HG03108 (cell line): ENCODE measurements at regions not wholly inside any gene's neighbourhood (a gene's known extent, or its start where the extent isn't known, plus 50 kb on each side); places are given as distances from the start of the nearest gene placed in this dataset.

ENCODE experiments used
- ATAC-seq: cut with Tn5 transposase; IDR thresholded peaks from one replicate; pipeline ENCODE4 v1.9.1; 2021; ENCODE audit warnings: moderate library complexity; ENCODE audit not compliant: unreplicated experiment

GRCh38 chr4:126087101-126087500 lies 772.3 kb downstream of the FAT4 start:
- ATAC-seq, result no peak

- no peak for ATAC-seq
These were observed 782.5 kb downstream of the FAT4 start for GRCh38 chr4:126097155-126097799.

GRCh38 chr4:126106658-126107057 lies 791.9 kb downstream of the FAT4 start:
- no peak for ATAC-seq

GRCh38 chr4:126109836-126110235 lies 795.1 kb downstream of the FAT4 start:
- ATAC-seq, result no peak

DNA sequence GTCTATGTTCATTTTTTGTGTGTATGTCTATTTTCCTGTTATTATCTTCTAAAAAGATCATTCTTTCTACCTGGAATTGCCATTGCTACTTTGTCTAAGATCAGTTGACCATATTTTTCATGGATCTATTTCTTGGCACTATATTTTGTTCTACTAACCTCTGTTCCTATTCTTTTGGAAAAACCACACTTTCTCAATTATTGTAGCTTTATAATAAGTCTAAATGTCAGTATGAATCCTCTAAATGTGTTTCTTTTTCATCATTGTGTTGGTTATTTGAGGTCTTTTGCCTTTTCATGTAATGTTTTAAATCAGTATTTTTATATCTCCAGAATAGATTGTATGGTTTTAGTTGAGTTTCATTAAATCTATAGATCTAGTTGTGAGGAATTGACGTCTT lies 798.3 kb downstream of the FAT4 start:
- no peak for ATAC-seq

- no peak for ATAC-seq
These were observed 809.0 kb downstream of the FAT4 start for GRCh38 chr4:126123611-126124325.

DNA sequence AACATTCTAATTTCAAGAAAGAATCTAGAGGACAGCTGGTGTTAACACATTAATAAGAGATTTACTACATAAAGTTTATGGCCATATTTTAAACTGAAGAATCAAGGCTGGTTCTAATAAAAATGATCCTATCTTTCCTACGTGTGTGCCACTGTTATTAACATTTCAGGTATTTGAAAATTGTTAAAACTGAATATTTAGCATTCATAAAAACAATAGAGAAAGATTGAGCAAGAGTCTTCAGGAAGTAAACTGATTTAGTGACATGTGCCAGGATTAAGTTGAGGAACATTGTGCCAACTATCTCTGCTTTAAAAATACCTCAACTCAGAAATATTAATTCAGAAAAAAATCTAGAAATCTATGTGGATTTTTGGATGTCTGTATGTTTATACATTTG lies 810.1 kb downstream of the FAT4 start:
- no peak for ATAC-seq

- no peak for ATAC-seq
These were observed 815.5 kb downstream of the FAT4 start for GRCh38 chr4:126130215-126130614.

GRCh38 chr4:126136922-126137781 lies 822.4 kb downstream of the FAT4 start:
- no peak for ATAC-seq

- no peak for ATAC-seq
These were observed 823.0 kb downstream of the FAT4 start for GRCh38 chr4:126137782-126138170.

- ATAC-seq, result no peak
These were observed 829.9 kb downstream of the FAT4 start for GRCh38 chr4:126144543-126145237.

- no peak for ATAC-seq
These were observed 853.7 kb downstream of the FAT4 start for GRCh38 chr4:126168484-126168883.

GRCh38 chr4:126172126-126172525 lies 857.4 kb downstream of the FAT4 start:
- no peak for ATAC-seq

GRCh38 chr4:126174627-126175026 lies 859.9 kb downstream of the FAT4 start:
- ATAC-seq, result no peak

DNA sequence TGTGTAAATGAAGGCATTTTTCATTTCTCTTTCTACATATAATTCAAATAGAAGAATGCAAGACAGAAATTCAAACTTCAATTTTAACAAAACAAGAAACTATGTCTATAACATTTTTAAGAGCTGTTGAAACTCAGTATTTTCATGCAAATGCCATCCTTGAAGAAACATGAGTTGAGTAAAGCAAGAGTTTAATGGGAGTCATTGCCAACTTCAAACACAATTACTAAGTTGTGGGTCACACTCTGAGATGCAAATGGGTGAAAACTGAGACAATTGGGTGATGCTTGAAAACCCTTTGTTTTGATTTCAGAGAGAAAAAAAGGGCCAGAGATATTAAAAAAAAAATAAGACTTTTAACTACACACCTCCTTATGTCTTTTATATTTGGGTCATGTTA lies 865.9 kb downstream of the FAT4 start:
- no peak for ATAC-seq

DNA sequence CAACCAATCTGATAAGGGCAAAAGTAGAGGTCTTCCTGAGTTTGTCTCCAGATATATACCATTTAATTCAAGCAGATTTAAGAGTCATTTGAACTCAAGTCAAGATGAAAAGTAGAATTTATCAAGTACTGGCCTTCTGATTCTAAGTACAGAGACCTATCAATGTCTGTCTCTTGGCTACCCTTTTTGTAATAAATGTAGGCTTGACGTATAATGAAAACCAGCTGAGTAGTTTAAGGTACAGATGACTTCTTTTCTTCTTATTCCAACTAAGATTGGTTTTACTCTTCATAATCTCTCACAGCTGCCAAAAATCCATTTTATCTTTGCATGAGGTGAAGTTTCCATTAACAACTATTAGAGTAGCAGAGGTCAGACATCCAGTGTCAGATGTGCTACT lies 867.6 kb downstream of the FAT4 start:
- no peak for ATAC-seq

GRCh38 chr4:126182786-126183185 lies 868.0 kb downstream of the FAT4 start:
- ATAC-seq, result no peak

DNA sequence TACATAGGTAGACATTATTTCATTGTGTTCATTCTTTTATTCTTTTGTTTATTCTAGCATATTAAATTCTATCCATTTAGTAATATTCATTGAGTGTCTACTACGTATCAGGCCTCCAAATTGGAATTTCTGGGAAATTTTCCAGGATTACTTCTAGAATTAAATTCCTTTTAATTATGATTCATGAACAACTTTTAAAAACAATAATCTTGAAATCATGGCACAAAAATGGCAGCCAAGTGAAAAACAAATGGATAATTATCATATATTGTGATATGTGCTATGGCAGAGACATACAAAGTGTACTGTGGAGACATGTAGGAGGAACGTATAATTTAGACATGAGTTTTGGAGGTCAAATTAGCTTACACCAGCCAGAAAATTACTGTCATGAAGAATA lies 868.5 kb downstream of the FAT4 start:
- ATAC-seq, result no peak

DNA sequence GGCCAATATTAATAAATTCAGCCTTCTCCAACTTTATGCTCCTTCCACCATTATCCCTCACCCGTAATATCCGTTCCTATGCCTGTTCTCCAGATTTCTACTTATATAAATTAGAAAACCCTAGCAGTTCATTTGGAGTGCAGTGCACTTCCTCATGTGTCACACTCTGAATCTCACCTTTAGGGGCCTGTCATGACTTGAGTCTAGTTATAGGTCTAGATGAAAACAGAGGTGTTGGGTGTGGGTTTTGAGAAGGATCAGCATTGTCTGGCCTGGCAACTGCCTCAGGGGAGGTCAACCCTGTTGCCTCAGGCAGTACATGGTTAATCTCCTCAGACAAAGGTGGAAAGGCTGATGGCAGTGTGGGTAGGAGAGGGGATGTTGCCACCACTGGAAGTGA lies 876.8 kb downstream of the FAT4 start:
- no peak for ATAC-seq

- ATAC-seq, result no peak
These were observed 877.8 kb downstream of the FAT4 start for GRCh38 chr4:126192506-126192905.
